WTC11 (cell line): ENCODE measurements at regions not wholly inside any gene's neighbourhood (a gene's known extent, or its start where the extent isn't known, plus 50 kb on each side); places are given as distances from the start of the nearest gene placed in this dataset.
"Not testable (repeated sequence)": the region's sequence is repeated elsewhere in the genome, so short reads cannot be mapped to it uniquely, and the experiment has no call there.

Experiments used
- CTCF ChIP-seq: fragments of 200-600 bp; IDR thresholded peaks from 2 replicates; pipeline ENCODE4 v1.8.0; 2022; ENCODE audit warnings: antibody characterized with exemption
- ESRRA ChIP-seq: sonication (generic); formaldehyde crosslinking; IDR thresholded peaks from 2 replicates; pipeline ENCODE4 v1.8.1; 2022; ENCODE audit warnings: mild to moderate bottlenecking, missing genetic modification reagents, borderline replicate concordance
- FOXJ3 ChIP-seq: sonication (generic); formaldehyde crosslinking; IDR thresholded peaks from 2 replicates; pipeline ENCODE4 v1.9.0; 2021; ENCODE audit warnings: missing genetic modification reagents, mild to moderate bottlenecking, borderline replicate concordance
- FOXP4 ChIP-seq: sonication (generic); formaldehyde crosslinking; IDR thresholded peaks from 2 replicates; pipeline ENCODE4 v1.8.0; 2022; ENCODE audit warnings: mild to moderate bottlenecking, missing genetic modification reagents
- JUN ChIP-seq: sonication (generic); formaldehyde crosslinking; IDR thresholded peaks from 2 replicates; pipeline ENCODE4 v1.8.0; 2023; ENCODE audit warnings: mild to moderate bottlenecking, missing genetic modification reagents
- NFE2L1 ChIP-seq: sonication (generic); formaldehyde crosslinking; IDR thresholded peaks from 2 replicates; pipeline ENCODE4 v1.8.1; 2023; ENCODE audit warnings: missing genetic modification reagents
- SP1 ChIP-seq: sonication (generic); formaldehyde crosslinking; conservative IDR thresholded peaks from 2 replicates; pipeline ENCODE4 v1.8.1; 2022; ENCODE audit warnings: missing genetic modification reagents
- TCF7 ChIP-seq: sonication (generic); formaldehyde crosslinking; IDR thresholded peaks from 2 replicates; pipeline ENCODE4 v1.8.0; 2022; ENCODE audit warnings: mild to moderate bottlenecking, low read depth, missing genetic modification reagents, moderate library complexity
- TEAD4 ChIP-seq: sonication (generic); formaldehyde crosslinking; IDR thresholded peaks from 2 replicates; pipeline ENCODE4 v1.8.0; 2022; ENCODE audit warnings: mild to moderate bottlenecking, missing genetic modification reagents
- TP53 ChIP-seq: sonication (generic); formaldehyde crosslinking; IDR thresholded peaks from 2 replicates; pipeline ENCODE4 v1.8.1; 2023; ENCODE audit warnings: mild to moderate bottlenecking, missing genetic modification reagents
- USF2 ChIP-seq: sonication (generic); formaldehyde crosslinking; IDR thresholded peaks from 2 replicates; pipeline ENCODE4 v1.8.1; 2023; ENCODE audit warnings: mild to moderate bottlenecking, missing genetic modification reagents, moderate library complexity

- TF ChIP-seq CTCF; JUN (CRISPR knock-in tag); ESRRA; FOXJ3 (CRISPR knock-in tag); USF2 (CRISPR knock-in tag); TEAD4 (CRISPR knock-in tag); TCF7 (CRISPR knock-in tag); NFE2L1 (CRISPR knock-in tag); SP1 (CRISPR knock-in tag); TP53 (CRISPR knock-in tag); FOXP4 (CRISPR knock-in tag): not testable (repeated sequence)
These were observed 149.1 kb downstream of the BCL2L11 start for GRCh38 chr2:111269761-111270323.
